GM12864 (cell line): ENCODE measurements at regions not wholly inside any gene's neighbourhood (a gene's known extent, or its start where the extent isn't known, plus 50 kb on each side); places are given as distances from the start of the nearest gene placed in this dataset.

ENCODE experiments used
- DNase-seq: peaks from one replicate; pipeline ENCODE4 v3.0.0-alpha.2; 2011; ENCODE audit warnings: low read depth
- H3K4me3 ChIP-seq: 2 replicates; pipeline ENCODE4 v1.5.1; 2011; ENCODE audit warnings: mild to moderate bottlenecking, low read depth, low read length, control low read depth
- CTCF ChIP-seq: IDR thresholded peaks from 2 replicates; pipeline ENCODE4 v1.5.1; 2011; ENCODE audit warnings: low read depth, mild to moderate bottlenecking, moderate library complexity, low read length, control low read depth, inconsistent platforms; ENCODE audit errors: missing control alignments

DNA sequence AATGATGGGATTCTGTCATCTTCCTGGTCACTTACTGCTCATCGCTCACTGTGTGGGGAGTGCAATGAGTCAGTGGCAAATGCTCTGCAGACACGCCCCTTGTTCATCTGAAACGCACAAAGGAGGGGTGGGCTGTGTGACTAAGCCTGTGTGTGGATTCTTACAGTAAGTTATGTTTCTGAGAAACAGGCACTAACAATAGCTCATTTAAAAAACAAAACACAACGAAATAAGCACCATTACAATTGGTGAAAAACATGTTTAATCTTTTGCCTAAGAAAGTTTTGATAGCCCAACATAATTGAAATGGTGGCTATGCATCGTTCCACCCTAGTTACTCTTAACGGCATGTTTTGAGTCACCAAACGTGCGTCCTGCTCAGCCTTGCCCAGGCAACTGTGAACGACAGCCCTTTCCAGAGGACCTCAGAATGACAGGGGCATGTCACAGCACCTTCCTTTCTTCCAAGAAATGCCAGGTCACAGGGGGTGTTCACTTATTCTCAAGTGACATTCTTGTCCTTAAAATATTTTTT is 118.4 kb upstream of the SGK1 start:
- no peak for TF ChIP-seq CTCF
- peak; percentile 52 for DNase-seq
- H3K4me3 ChIP-seq: no peak overlapping the region; the same call in 1 of the 2 replicates

DNA sequence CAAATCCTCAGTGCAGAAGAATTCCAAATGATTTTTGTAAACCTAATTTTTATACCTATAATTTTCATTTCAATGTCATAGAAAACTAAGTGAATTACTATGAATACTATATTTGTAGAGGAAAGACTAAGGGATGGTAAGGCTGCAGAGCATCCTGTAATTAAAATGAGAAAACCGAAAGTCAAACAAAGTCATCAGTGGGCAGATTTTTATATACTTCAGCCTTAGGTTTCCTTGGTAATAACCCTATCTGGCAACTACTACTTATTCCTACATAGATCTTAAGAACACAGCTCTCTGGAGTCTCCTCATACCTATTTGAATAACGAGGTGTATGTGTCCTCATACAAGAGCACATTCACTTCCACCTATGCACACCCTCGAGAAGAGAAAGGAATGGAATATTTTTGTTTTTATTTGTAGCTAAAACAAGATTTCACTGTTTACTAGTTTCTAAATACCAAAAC is 117.9 kb upstream of the SGK1 start:
- no peak overlapping the region; the same call in 1 of the 2 replicates for H3K4me3 ChIP-seq
- DNase-seq: no peak
- no peak for TF ChIP-seq CTCF

DNA sequence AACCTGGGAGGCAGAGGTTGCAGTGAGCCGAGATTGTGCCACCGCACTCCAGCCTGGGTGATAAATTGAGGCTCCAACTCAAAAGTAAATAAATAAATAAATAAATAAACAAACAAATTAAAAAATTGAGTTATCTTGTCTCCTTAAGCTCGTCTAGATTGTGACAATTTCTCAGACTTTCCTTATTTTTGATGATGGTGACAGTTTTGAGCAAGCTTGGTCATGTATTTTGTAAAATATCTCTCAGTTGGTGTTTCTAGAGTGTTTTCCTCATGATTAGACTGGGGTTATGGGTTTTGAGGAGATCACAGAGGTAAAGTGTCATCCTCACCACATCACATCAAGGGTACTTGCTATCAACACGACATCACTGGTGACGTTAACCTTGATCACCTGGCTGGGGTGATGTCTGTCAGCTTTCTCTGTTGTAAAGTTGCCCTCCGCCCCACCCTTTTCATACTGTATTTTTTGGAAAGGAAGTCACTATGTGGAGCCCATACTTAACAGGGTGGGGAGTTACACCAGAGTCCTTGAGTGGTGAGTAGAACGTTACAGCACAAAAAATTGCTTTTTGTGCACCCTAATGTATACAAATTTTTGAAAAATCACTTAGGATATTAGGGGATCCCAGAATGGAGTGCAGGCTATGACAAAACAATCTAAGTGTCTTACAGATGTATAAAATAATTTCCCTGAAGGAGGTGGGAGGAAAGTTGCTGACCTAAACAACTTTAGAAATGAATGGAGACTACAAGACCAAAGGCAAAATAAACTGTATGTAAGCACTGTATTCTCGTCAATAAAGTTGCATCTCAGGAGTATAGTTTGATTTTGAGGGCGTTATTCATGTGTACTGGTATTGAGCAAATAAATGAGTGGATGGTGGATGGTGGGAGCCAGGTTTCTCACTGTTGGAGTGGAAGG is 116.4 kb upstream of the SGK1 start:
- no peak for DNase-seq
- TF ChIP-seq CTCF: no peak
- H3K4me3 ChIP-seq: no peak overlapping the region

DNA sequence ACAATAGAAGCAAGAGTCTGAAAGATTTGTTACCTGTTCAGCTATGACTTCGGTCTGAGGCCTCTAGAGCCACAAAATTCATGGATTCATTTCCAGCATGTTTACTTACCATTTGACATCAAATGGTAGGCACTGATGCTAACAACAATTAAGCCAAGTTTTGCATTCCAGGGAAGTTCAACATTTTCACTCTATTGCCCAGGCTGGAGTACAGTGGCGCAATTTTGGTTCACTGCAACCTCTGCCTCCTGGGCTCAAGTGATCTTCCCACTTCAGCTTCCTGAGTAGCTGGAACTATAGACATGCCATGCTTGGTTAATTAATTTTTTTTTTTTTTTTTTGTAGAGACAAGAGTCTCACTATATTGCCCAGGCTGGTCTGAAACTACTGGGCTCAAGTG is 114.1 kb upstream of the SGK1 start:
- TF ChIP-seq CTCF: no peak
- no peak overlapping the region for H3K4me3 ChIP-seq
- DNase-seq: no peak

GRCh38 chr6:134431421-134431859 is 113.5 kb upstream of the SGK1 start:
- no peak for DNase-seq
- no peak for TF ChIP-seq CTCF
- H3K4me3 ChIP-seq: no peak overlapping the region

DNA sequence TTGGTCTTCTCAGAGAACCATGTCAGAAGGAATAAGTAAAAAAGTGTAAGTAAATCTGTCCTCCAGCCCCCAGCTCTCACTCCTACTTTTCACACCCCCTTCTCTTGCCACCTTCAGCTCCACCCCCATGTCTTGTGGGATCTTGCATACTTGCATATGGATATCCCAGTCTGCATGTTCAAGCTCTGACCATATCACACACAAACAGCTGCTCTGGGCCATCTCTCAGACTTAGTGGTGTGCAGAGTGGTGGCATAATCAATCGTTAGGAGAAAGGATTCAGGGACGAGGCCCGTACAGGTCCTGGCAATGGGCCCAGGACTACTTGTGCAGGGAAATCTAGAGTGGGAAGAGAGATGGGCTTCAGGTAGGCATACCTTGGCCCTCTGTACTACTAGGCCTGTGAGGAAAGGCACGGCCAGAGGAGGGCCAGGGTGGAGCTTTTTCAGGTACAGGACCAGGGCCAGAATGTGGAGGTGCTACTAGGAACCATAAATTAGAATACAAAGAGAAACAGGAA is 112.0 kb upstream of the SGK1 start:
- no peak overlapping the region for H3K4me3 ChIP-seq
- no peak for DNase-seq
- TF ChIP-seq CTCF: no peak
